Skeletal muscle tissue (tissue), 3 donors: ENCODE measurements at regions not wholly inside any gene's neighbourhood (a gene's known extent, or its start where the extent isn't known, plus 50 kb on each side); places are given as distances from the start of the nearest gene placed in this dataset.
A peak's percentile ranks its signal among the peaks of the same experiment; 100 is the strongest.

Experiments
- H3K27ac ChIP-seq: one replicate; pipeline ENCODE4 v1.7.0; 2013; ENCODE audit warnings: mild to moderate bottlenecking, low read depth, low read length, inconsistent platforms
- H3K27me3 ChIP-seq, 3 donors: one replicate each; pipeline ENCODE4 v1.7.0; 2013; ENCODE audit warnings: low read length in 3 of 3; ENCODE audit not compliant: control insufficient read depth in 3 of 3, insufficient read depth in 3 of 3
- H3K36me3 ChIP-seq, 3 donors: one replicate each; pipeline ENCODE4 v1.7.0; 2013; ENCODE audit warnings: low read length in 3 of 3; ENCODE audit not compliant: control insufficient read depth in 3 of 3, insufficient read depth in 3 of 3
- H3K4me1 ChIP-seq, 3 donors: one replicate each; pipeline ENCODE4 v1.7.0; 2013; ENCODE audit warnings: low read length in 3 of 3, mild to moderate bottlenecking in 3 of 3; ENCODE audit not compliant: control insufficient read depth in 3 of 3, insufficient read depth in 3 of 3
- H3K4me3 ChIP-seq, 3 donors: one replicate each; pipeline ENCODE4 v1.7.0; 2013; ENCODE audit warnings: low read length in 3 of 3
- H3K9ac ChIP-seq, 3 donors: one replicate each; pipeline ENCODE4 v1.7.0; 2013; ENCODE audit warnings: low read length in 3 of 3, mild to moderate bottlenecking in 3 of 3, moderate library complexity in 2 of 3, low read depth in 1 of 3
- H3K9me3 ChIP-seq, 3 donors: one replicate each; pipeline ENCODE4 v1.7.0; 2013; ENCODE audit warnings: low read length in 3 of 3; ENCODE audit not compliant: control insufficient read depth in 3 of 3
- donor health status: Osteomylitis.

- no peaks in the 10 kb centered on the region for H3K36me3 ChIP-seq
- H3K27me3 ChIP-seq = peaks cover 0 to 3% (median 0%) of the 10 kb centered on the region in 3 donors
- no peak overlapping the region for H3K4me3 ChIP-seq
- no peak overlapping the region for H3K27ac ChIP-seq
- H3K9me3 ChIP-seq = no peaks in the 10 kb centered on the region
- peaks cover 0 to 7% (median 4%) of the 10 kb centered on the region in 3 donors for H3K4me1 ChIP-seq
- H3K9ac ChIP-seq = no peak overlapping the region
Measured at GRCh38 chr2:128751746-128752145, 433.1 kb upstream of the HS6ST1 start.

- no peak overlapping the region for H3K27ac ChIP-seq
- peaks cover 0 to 3% (median 0%) of the 10 kb centered on the region in 3 donors for H3K27me3 ChIP-seq
- H3K36me3 ChIP-seq = no peaks in the 10 kb centered on the region
- H3K4me1 ChIP-seq = peaks cover 0 to 7% (median 4%) of the 10 kb centered on the region in 3 donors
- H3K4me3 ChIP-seq = no peak overlapping the region
- H3K9ac ChIP-seq = no peak overlapping the region
- H3K9me3 ChIP-seq = no peaks in the 10 kb centered on the region
Measured at GRCh38 chr2:128752691-128753263, 434.1 kb upstream of the HS6ST1 start.

GRCh38 chr2:128753321-128753720, 434.7 kb upstream of the HS6ST1 start:
- H3K4me1 ChIP-seq = peaks cover 0 to 7% (median 4%) of the 10 kb centered on the region in 3 donors
- H3K4me3 ChIP-seq = no peak overlapping the region
- H3K27ac ChIP-seq = no peak overlapping the region
- H3K9me3 ChIP-seq = no peaks in the 10 kb centered on the region
- no peak overlapping the region for H3K9ac ChIP-seq
- H3K27me3 ChIP-seq = peaks cover 0 to 3% (median 0%) of the 10 kb centered on the region in 3 donors
- H3K36me3 ChIP-seq = no peaks in the 10 kb centered on the region

GRCh38 chr2:128753800-128754199, 435.1 kb upstream of the HS6ST1 start:
- no peaks in the 10 kb centered on the region for H3K36me3 ChIP-seq
- H3K27ac ChIP-seq = no peak overlapping the region
- peaks cover 0 to 3% (median 0%) of the 10 kb centered on the region in 3 donors for H3K27me3 ChIP-seq
- no peak overlapping the region for H3K9ac ChIP-seq
- H3K4me3 ChIP-seq = no peak overlapping the region
- peaks cover 0 to 7% (median 4%) of the 10 kb centered on the region in 3 donors for H3K4me1 ChIP-seq
- H3K9me3 ChIP-seq = no peaks in the 10 kb centered on the region

GRCh38 chr2:128754246-128754724, 435.6 kb upstream of the HS6ST1 start:
- Histone ChIP-seq H3K27me3 (peaks cover 0 to 3% (median 0%) of the 10 kb centered on the region in 3 donors), H3K4me1 (peaks cover 0 to 7% (median 4%) of the 10 kb centered on the region in 3 donors), H3K36me3 (no peaks in the 10 kb centered on the region), H3K4me3 (no peak overlapping the region), H3K9ac (no peak overlapping the region), H3K27ac (no peak overlapping the region), H3K9me3 (no peaks in the 10 kb centered on the region)

DNA sequence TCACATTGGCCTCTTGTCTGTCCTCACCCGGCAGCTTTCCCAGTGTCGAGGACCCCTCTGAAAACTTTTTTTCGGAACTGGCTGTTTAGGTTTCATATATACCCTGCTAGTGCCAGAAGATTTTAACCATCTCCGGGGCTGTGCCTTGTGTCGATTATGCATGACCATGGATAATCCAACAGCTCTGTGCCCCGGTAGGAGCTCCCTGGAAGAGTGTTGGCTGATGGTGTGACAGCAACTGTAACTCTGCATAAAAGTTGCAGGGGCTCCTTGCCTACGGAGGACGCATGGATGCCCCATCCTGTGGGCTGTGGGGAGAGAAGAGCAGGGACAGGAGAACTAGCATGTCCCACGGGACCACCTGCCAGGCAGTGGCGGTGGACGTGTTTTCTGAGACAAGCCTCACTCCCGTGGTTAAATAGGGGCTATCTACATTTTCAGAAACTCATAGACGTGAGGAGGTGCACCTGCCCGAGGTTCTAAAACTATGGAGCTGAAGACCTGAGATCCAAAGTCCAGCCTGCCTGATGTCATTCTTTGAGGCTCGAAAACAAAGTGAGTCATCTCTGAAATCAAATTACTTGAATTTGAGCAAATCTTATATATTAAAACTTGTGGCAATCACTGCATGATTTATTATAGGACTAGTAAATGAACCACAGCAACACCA, 437.2 kb upstream of the HS6ST1 start:
- H3K27ac ChIP-seq = no peak overlapping the region
- H3K4me1 ChIP-seq = peaks cover 0 to 7% (median 4%) of the 10 kb centered on the region in 3 donors
- H3K9me3 ChIP-seq = no peaks in the 10 kb centered on the region
- H3K9ac ChIP-seq = peak overlapping the region in 2 of 3 donors; percentile 30 to 33
- no peaks in the 10 kb centered on the region for H3K36me3 ChIP-seq
- peaks cover 0 to 3% (median 0%) of the 10 kb centered on the region in 3 donors for H3K27me3 ChIP-seq
- H3K4me3 ChIP-seq = peak overlapping the region in 2 of 3 donors; percentile 13 to 43

DNA sequence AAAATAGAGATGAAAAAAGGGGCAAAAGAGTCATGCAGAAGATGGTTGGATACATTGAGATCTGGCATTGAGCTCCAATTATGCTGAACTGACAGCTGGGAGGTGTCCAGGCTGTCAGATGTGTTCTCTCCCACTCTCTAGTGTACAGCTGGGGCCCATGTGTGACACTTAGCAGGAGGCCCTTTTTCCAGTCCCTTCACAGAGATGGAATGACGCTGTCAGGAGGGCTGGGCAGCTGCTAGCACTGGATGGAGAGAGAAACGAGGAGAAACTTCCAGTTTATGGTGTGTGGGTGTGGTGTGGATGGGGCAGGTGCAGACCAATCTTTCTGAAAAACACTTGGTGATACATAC, 437.7 kb upstream of the HS6ST1 start:
- Histone ChIP-seq H3K36me3 (no peaks in the 10 kb centered on the region), H3K4me1 (peaks cover 0 to 7% (median 4%) of the 10 kb centered on the region in 3 donors), H3K27ac (no peak overlapping the region), H3K4me3 (no peak overlapping the region), H3K9ac (no peak overlapping the region), H3K9me3 (no peaks in the 10 kb centered on the region), H3K27me3 (peaks cover 0 to 3% (median 0%) of the 10 kb centered on the region in 3 donors)

DNA sequence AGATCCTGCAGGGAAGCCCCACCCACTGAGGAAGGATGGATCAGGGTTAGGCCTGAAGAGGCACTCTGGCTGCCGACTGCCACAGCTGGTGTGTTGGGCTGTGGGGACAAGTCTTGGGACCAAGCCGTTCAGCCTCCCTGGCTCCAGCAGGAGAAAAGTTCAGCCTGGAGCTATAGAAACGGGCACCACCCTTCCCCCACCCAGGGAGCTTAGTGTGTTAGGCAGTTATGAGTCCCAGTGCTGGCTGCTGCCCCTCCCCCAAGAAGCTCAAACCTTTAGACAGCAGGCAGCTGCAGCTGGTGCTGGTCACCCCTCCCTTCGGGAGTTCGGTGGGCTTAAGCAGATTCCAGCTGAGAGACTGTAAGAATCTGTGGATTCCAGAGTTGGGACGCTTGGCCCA, 447.1 kb upstream of the HS6ST1 start:
- no peaks in the 10 kb centered on the region for H3K9me3 ChIP-seq
- H3K4me3 ChIP-seq = no peak overlapping the region
- H3K9ac ChIP-seq = no peak overlapping the region
- H3K27ac ChIP-seq = no peak overlapping the region
- no peaks in the 10 kb centered on the region for H3K27me3 ChIP-seq
- no peaks in the 10 kb centered on the region for H3K36me3 ChIP-seq
- no peaks in the 10 kb centered on the region for H3K4me1 ChIP-seq

- H3K9me3 ChIP-seq = no peaks in the 10 kb centered on the region
- no peak overlapping the region for H3K27ac ChIP-seq
- H3K4me3 ChIP-seq = no peak overlapping the region
- no peaks in the 10 kb centered on the region for H3K27me3 ChIP-seq
- H3K9ac ChIP-seq = no peak overlapping the region
- no peaks in the 10 kb centered on the region for H3K4me1 ChIP-seq
- no peaks in the 10 kb centered on the region for H3K36me3 ChIP-seq
Measured at GRCh38 chr2:128768041-128768440, 449.4 kb upstream of the HS6ST1 start.

DNA sequence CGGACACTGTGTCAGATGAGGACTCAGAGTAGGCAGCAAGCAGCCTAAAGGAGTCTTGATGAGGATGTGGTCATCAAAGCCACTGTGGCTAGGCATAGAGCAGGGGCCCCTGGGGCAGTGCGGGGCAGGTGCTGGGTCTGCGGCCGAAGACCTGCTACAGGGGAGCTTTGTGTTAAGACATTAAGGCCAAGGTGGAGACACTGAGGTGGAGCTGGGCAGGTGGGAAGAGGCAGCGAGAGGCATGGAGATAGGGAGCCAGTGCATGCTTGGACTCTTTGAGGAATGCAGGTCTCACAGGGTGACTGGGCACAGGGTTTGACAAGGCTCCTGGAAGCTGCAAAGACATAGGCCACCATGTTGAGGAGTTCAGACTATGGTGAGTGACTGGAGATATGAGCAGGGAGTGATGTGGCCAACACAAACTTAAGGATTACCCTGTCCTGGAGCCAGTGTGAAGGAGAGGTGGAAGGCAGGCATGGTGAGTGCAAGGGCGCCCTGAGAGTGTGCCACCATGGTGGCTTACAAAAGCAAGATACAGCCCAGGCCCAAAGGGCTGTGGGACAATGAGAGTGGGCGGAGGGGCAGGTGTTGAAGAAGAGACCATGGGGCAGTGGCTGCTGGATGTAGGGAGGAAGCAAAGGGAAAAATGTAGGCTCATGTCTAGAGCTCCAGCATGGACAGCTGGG, 450.9 kb upstream of the HS6ST1 start:
- no peak overlapping the region for H3K4me3 ChIP-seq
- H3K9me3 ChIP-seq = no peaks in the 10 kb centered on the region
- no peak overlapping the region for H3K9ac ChIP-seq
- peaks cover 4 to 9% (median 6%) of the 10 kb centered on the region in 3 donors for H3K4me1 ChIP-seq
- no peaks in the 10 kb centered on the region for H3K36me3 ChIP-seq
- H3K27ac ChIP-seq = no peak overlapping the region
- no peaks in the 10 kb centered on the region for H3K27me3 ChIP-seq
